Stomach (tissue), 8 donors: ENCODE measurements at regions not wholly inside any gene's neighbourhood (a gene's known extent, or its start where the extent isn't known, plus 50 kb on each side); places are given as distances from the start of the nearest gene placed in this dataset.

Source experiments
- DNase-seq, 2 donors: peaks; one replicate each; pipeline versions ENCODE4 v3.0.0 to v3.0.0-alpha.2; 2013 to 2019
- H3K27ac ChIP-seq, 5 donors: fragments of 200-600 bp in 4 of 5; sonication (generic) in 4 of 5; one replicate each; pipeline ENCODE4 v1.5.1; 2013 to 2019; ENCODE audit warnings: mild to moderate bottlenecking in 1 of 5, moderate library complexity in 1 of 5
- H3K27me3 ChIP-seq, 3 donors: fragments of 200-600 bp; sonication (generic); one replicate each; pipeline ENCODE4 v1.5.1; 2017 to 2019; ENCODE audit warnings: mixed run types in 1 of 3
- H3K36me3 ChIP-seq, 4 donors: fragments of 200-600 bp; sonication (generic); 1 replicate in 3 of 4; 2 replicates in 1 of 4; pipeline ENCODE4 v1.5.1; 2016 to 2019
- H3K4me1 ChIP-seq, 4 donors: fragments of 200-600 bp; sonication (generic); one replicate each; pipeline ENCODE4 v1.5.1; 2016 to 2019
- H3K4me3 ChIP-seq, 4 donors: fragments of 200-600 bp; sonication (generic) in 3 of 4; one replicate each; pipeline ENCODE4 v1.5.1; 2016 to 2019; ENCODE audit warnings: mild to moderate bottlenecking in 1 of 4
- H3K9me3 ChIP-seq, 4 donors: fragments of 200-600 bp; sonication (generic); one replicate each; pipeline ENCODE4 v1.5.1; 2016 to 2019
- EP300 ChIP-seq: sonication (generic); formaldehyde crosslinking; IDR thresholded peaks from one replicate; pipeline ENCODE4 v1.6.1; 2017; ENCODE audit warnings: antibody characterized with exemption
- POLR2A ChIP-seq, 4 donors: fragments of 450-650 bp; IDR thresholded peaks; one replicate each; pipeline ENCODE4 v1.6.1; 2016; ENCODE audit warnings: antibody characterized with exemption in 4 of 4, control low read depth in 2 of 4, mild to moderate bottlenecking in 1 of 4, moderate library complexity in 1 of 4
- POLR2AphosphoS5 ChIP-seq, 3 donors: sonication (generic); formaldehyde crosslinking; IDR thresholded peaks; one replicate each; pipeline ENCODE4 v1.6.1; 2016; ENCODE audit warnings: antibody characterized with exemption in 3 of 3
- WGBS, 5 donors: extraction: QIAGEN DNeasy Blood & Tissue Kit in 3 of 5; methylation state at CpG; one replicate each; pipeline versions ENCODE4 v1.1.5 to v1.1.7; 2013 to 2018; 5-methylcytosine and 5-hydroxymethylcytosine counted together
- intact Hi-C: fragments of 100-400 bp; cut with DNase I; formaldehyde crosslinking; loops from one replicate; pipeline ENCODE4 v1.15.1; 2023; ENCODE audit warnings: low total_unique reads
- TF ChIP-seq, protein P1 (sequence below), 7 experiments: fragments of 450-650 bp in 4 of 7; fragments of 200-600 bp in 3 of 7; sonication (generic) in 3 of 7; IDR thresholded peaks; one replicate each; pipeline ENCODE4 v1.5.1; 2016 to 2019; ENCODE audit warnings: antibody characterized with exemption in 7 of 7, control low read depth in 2 of 7, mild to moderate bottlenecking in 1 of 7
- donor health status: healthy with polysubstance abuse.
- donor health status: Bipolar disorder and iron deficiency.
- donor health status: healthy.

DNA sequence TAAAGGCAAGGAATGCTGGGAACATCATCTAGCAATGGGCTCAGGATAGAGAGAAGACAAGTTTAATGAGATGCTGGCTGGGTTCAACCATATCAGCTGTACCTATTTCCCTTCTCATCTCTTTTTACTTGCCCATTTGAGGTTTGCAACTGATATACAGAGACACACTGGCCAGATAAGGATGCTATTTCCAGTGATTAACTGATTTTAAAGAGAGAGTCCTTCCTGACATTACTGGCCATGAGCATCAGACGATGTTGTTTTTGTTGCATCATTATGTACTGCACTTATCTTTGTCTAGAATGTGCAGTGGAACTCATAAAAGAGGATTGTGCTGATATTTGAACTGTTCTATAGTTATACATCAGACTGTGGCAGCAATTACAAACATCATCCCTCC, 252.7 kb downstream of the BTBD3 start:
- peaks cover 0 to 31% (median 6%) of the 10 kb centered on the region in 4 donors for H3K4me1 ChIP-seq
- 78 to 91% (median 88%) methylated on average over 1 of the region's 1 CpG for WGBS, 5 donors
- intact Hi-C loops, result no loop called here

DNA sequence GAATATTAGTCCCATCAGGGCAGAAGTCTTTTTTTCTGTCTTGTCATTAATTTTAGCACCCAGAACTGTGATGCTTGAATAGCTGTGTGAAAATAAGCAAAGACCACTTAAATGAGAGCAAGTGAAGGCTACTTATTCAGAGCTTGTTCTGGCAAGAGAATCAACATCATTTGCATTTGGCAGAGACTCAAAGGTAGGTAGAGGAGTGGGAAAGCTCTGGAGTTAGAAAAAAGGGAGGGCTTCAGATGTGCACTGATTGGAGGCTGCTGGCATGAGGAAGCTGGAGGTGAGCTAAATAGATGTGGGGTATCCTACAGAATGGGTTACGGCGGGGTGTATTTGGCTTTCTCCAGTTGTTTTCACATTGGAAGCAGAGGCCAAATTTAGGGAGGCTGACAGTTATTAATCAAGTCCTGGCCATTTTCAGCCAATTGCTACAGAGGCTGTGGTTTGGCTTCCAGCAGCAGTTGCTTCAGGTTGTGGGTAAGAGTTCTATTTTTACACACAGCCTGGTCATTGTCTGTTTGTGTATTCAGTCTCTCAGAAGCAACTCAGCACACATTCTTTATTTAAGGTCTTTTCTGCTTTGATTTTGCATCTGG, 254.3 kb downstream of the BTBD3 start:
- WGBS, 5 donors, result 62 to 80% (median 71%) methylated on average over 2 of the region's 2 CpGs
- peak in 2 of 3 donors; percentile 14 to 26 for TF ChIP-seq POLR2AphosphoS5 (IDR thresholded peaks at IDR 0.05)
- no peak for TF ChIP-seq POLR2A (IDR thresholded peaks at IDR 0.05)
- TF ChIP-seq, protein P1, sequence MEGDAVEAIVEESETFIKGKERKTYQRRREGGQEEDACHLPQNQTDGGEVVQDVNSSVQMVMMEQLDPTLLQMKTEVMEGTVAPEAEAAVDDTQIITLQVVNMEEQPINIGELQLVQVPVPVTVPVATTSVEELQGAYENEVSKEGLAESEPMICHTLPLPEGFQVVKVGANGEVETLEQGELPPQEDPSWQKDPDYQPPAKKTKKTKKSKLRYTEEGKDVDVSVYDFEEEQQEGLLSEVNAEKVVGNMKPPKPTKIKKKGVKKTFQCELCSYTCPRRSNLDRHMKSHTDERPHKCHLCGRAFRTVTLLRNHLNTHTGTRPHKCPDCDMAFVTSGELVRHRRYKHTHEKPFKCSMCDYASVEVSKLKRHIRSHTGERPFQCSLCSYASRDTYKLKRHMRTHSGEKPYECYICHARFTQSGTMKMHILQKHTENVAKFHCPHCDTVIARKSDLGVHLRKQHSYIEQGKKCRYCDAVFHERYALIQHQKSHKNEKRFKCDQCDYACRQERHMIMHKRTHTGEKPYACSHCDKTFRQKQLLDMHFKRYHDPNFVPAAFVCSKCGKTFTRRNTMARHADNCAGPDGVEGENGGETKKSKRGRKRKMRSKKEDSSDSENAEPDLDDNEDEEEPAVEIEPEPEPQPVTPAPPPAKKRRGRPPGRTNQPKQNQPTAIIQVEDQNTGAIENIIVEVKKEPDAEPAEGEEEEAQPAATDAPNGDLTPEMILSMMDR (IDR thresholded peaks at IDR 0.05), result no peak
- no peak for TF ChIP-seq EP300
- peaks cover 0 to 34% (median 6%) of the 10 kb centered on the region in 4 donors for H3K4me1 ChIP-seq
- no peaks in the 10 kb centered on the region for H3K36me3 ChIP-seq
- H3K27me3 ChIP-seq, result no peaks in the 10 kb centered on the region
- no peak overlapping the region for H3K4me3 ChIP-seq
- H3K27ac ChIP-seq, result peak overlapping the region in 3 of 5 donors; percentile 23 to 76 (median 26)
- intact Hi-C loops, result no loop called here
- peaks cover 0 to 10% (median 4%) of the 10 kb centered on the region in 4 donors for H3K9me3 ChIP-seq
- peak in 1 of 2 donors; percentile 51 for DNase-seq

More for the DNA sequence above, 252.7 kb downstream of the BTBD3 start:
- H3K36me3 ChIP-seq, result no peaks in the 10 kb centered on the region
- no peak overlapping the region for H3K4me3 ChIP-seq
- H3K9me3 ChIP-seq, result peaks cover 0 to 10% (median 4%) of the 10 kb centered on the region in 4 donors
- TF ChIP-seq POLR2A (IDR thresholded peaks at IDR 0.05), result no peak
- TF ChIP-seq, protein P1 (IDR thresholded peaks at IDR 0.05), result no peak
- no peak for TF ChIP-seq EP300
- TF ChIP-seq POLR2AphosphoS5 (IDR thresholded peaks at IDR 0.05), result no peak
- no peak overlapping the region for H3K27ac ChIP-seq
- H3K27me3 ChIP-seq, result no peaks in the 10 kb centered on the region
- DNase-seq, result no peak

DNA sequence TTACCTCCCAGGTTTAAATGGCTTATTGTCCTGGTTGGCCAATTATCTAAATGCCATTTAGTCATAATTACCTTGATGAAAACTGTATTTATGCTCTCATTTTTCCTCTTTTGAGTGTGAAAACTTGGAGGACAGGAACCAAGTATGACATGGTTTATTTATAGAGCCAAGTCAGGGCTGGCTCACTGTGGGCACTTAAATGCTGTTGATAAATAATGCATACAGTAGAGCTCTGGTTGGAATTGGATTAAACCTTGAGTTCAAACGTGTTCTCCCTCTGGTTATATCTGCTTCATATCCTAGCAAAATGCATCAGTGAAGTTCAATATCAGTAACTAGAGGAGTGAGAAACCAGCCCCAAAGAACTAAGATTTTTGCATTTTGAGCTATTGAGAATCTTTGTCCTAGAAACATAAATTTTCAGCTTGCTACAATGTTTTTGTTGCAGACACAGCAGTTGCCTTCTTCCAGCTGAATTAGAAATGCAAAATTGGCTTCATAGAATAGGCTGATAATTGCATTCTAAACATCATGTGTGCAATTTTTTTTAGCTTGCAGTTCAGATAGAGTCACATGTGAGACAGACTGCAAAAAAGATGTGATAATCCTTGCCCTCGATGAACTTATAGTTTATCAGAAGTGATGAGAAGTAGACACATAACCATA, 255.8 kb downstream of the BTBD3 start:
- peak in 1 of 2 donors; percentile 15 for DNase-seq
- peak overlapping the region in 2 of 5 donors; percentile 26 to 76 for H3K27ac ChIP-seq
- H3K27me3 ChIP-seq, result no peaks in the 10 kb centered on the region
- TF ChIP-seq POLR2AphosphoS5 (IDR thresholded peaks at IDR 0.05) (no peak), EP300 (no peak)
- H3K9me3 ChIP-seq, result peaks cover 0 to 5% (median under 1%) of the 10 kb centered on the region in 4 donors
- WGBS, 5 donors, result 46 to 53% (median 51%) methylated on average over 2 of the region's 2 CpGs
- intact Hi-C loops, result no loop called here
- H3K36me3 ChIP-seq, result no peaks in the 10 kb centered on the region
- peaks cover 0 to 37% (median 6%) of the 10 kb centered on the region in 4 donors for H3K4me1 ChIP-seq
- H3K4me3 ChIP-seq, result no peak overlapping the region

DNA sequence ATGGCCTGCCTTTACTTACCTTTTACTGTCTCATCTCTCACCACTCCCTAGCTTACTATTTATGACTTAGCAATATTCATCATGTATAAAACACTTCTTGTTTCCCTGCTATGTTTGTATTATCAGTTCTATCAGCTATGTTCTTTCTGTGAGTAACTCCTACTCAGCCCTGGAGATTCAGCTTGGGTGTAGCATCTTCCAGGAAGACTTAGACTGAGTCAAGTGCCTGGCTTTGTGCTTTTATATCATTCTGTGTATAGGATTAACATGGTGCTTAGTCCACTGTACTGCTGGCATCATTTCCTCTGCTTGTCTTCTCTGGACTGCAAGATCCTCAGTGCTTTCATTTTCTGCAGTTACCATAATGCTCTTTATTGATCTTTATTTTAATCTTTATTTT, 257.8 kb downstream of the BTBD3 start:
- no peak overlapping the region for H3K4me3 ChIP-seq
- DNase-seq, result no peak
- no peaks in the 10 kb centered on the region for H3K27me3 ChIP-seq
- no peaks in the 10 kb centered on the region for H3K36me3 ChIP-seq
- H3K9me3 ChIP-seq, result no peaks in the 10 kb centered on the region
- intact Hi-C loops, result no loop called here
- TF ChIP-seq, protein P1 (IDR thresholded peaks at IDR 0.05), result no peak
- no peak for TF ChIP-seq POLR2AphosphoS5 (IDR thresholded peaks at IDR 0.05)
- no peak for TF ChIP-seq POLR2A (IDR thresholded peaks at IDR 0.05)
- no peak for TF ChIP-seq EP300
- H3K4me1 ChIP-seq, result peaks cover 0 to 44% (median 8%) of the 10 kb centered on the region in 4 donors
- no peak overlapping the region for H3K27ac ChIP-seq
